EH (cell line): ENCODE measurements at regions not wholly inside any gene's neighbourhood (a gene's known extent, or its start where the extent isn't known, plus 50 kb on each side); places are given as distances from the start of the nearest gene placed in this dataset.
"Not testable (repeated sequence)": the region's sequence is repeated elsewhere in the genome, so short reads cannot be mapped to it uniquely, and the experiment has no call there.

Experiments
- DNase-seq: peaks from one replicate; pipeline ENCODE4 v3.0.0-alpha.2; 2015; ENCODE audit warnings: low read depth

GRCh38 chr10:85012305-85012704 lies 683.9 kb downstream of the CCSER2 start:
- no peak for DNase-seq

GRCh38 chr10:85026878-85027467 lies 698.6 kb downstream of the CCSER2 start:
- DNase-seq = no peak

- DNase-seq = no peak
Measured at GRCh38 chr10:85032981-85033380, 704.6 kb downstream of the CCSER2 start.

GRCh38 chr10:85036661-85037060 lies 708.3 kb downstream of the CCSER2 start:
- DNase-seq = no peak

- no peak for DNase-seq
Measured at GRCh38 chr10:85039311-85039710, 710.9 kb downstream of the CCSER2 start.

GRCh38 chr10:85043207-85043606 lies 714.8 kb downstream of the CCSER2 start:
- no peak for DNase-seq

GRCh38 chr10:85045046-85045445 lies 716.7 kb downstream of the CCSER2 start:
- DNase-seq = no peak

GRCh38 chr10:85047170-85047834 lies 718.9 kb downstream of the CCSER2 start:
- no peak for DNase-seq

GRCh38 chr10:85047979-85048378 lies 719.6 kb downstream of the CCSER2 start:
- DNase-seq = no peak

GRCh38 chr10:85048644-85049043 lies 720.3 kb downstream of the CCSER2 start:
- DNase-seq = no peak

GRCh38 chr10:85060944-85061343 lies 732.6 kb downstream of the CCSER2 start:
- no peak for DNase-seq

GRCh38 chr10:85061401-85061800 lies 733.0 kb downstream of the CCSER2 start:
- DNase-seq = no peak

GRCh38 chr10:85067955-85068354 lies 739.6 kb downstream of the CCSER2 start:
- no peak for DNase-seq

- no peak for DNase-seq
Measured at GRCh38 chr10:85080934-85081333, 752.5 kb downstream of the CCSER2 start.

GRCh38 chr10:85098835-85099521 lies 770.6 kb downstream of the CCSER2 start:
- no peak for DNase-seq

- DNase-seq = no peak
Measured at GRCh38 chr10:85100495-85100894, 772.1 kb downstream of the CCSER2 start.

GRCh38 chr10:85105614-85106255 lies 777.3 kb downstream of the CCSER2 start:
- DNase-seq = no peak

- DNase-seq = no peak
Measured at GRCh38 chr10:85111271-85111670, 782.9 kb downstream of the CCSER2 start.

- DNase-seq = no peak
Measured at GRCh38 chr10:85124603-85125051, 796.2 kb downstream of the CCSER2 start.

- no peak for DNase-seq
Measured at GRCh38 chr10:85137253-85137652, 808.9 kb downstream of the CCSER2 start.

- DNase-seq = no peak
Measured at GRCh38 chr10:85138046-85138445, 809.7 kb downstream of the CCSER2 start.

- no peak for DNase-seq
Measured at GRCh38 chr10:85139124-85139523, 810.7 kb downstream of the CCSER2 start.

- DNase-seq = not testable (repeated sequence)
Measured at GRCh38 chr10:85141520-85141919, 813.1 kb downstream of the CCSER2 start.
